NOMO-1 treated with dmso at 0.1 percent for 144 hours (cell line): ENCODE measurements at regions not wholly inside any gene's neighbourhood (a gene's known extent, or its start where the extent isn't known, plus 50 kb on each side); places are given as distances from the start of the nearest gene placed in this dataset.
A peak's percentile ranks its signal among the peaks of the same experiment; 100 is the strongest.

Experiments
- DNase-seq: peaks from one replicate; lab custom pipeline; 2025; ENCODE audit not compliant: unreplicated experiment; lab: John Stamatoyannopoulos, UW

DNA sequence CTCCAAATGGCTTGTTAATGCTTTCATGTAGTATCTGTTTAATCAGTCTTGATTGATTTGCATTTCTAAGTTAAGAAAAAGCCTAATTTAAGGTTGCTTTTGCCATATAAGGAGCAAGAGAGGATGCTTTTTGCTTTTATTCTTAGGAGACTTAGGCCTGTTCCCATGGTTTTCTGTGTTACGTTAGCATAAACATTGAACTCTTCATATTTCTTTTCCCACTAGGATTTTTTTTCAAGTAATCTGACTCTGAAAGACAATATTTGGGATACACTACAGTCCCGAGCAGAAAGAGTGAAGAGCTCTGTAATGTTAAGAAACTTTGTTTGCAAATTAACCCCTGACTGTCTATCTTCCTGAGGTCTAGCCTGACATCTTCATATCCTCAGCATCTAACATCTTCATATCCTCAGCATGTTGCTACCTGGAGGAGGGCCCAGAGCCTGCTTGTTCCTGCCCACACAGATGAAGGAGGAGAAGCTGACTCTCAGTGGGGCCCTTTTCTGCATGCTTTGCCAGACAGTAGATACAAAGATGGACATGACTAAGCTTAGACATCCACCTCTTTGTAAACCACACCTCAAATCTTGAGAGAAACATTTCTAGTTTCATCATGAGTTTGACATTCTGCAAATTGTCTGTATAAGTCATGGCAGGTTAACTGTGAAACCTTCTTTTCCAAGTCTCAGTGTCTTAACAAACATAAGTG lies 86.2 kb upstream of the COL6A5 start:
- DNase-seq = no peak

DNA sequence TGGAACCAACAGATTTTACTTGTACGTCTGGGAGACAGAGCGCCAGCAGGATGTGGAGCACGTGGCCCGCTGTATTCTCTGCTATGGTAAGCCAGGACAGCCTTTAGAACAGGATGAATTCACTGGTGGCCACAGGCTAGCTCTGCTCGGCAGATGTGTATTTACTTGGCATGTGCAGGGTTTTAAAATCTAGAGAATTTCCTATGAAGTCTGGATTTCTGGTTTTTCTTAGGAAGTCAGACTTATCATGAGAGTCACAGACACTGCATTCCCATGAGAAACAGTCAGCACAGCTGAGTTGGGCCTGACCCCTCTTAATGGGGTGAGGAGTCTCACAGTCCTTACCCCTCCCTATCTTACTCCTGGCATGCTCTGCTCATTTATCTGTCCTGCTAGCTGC lies 84.6 kb upstream of the COL6A5 start:
- DNase-seq = no peak

GRCh38 chr3:130263708-130264107 lies 81.8 kb upstream of the COL6A5 start:
- DNase-seq = no peak

- DNase-seq = no peak
Measured at GRCh38 chr3:130266817-130267216, 78.7 kb upstream of the COL6A5 start.

GRCh38 chr3:130276203-130276803 lies 69.2 kb upstream of the COL6A5 start:
- peak; percentile 38 for DNase-seq

DNA sequence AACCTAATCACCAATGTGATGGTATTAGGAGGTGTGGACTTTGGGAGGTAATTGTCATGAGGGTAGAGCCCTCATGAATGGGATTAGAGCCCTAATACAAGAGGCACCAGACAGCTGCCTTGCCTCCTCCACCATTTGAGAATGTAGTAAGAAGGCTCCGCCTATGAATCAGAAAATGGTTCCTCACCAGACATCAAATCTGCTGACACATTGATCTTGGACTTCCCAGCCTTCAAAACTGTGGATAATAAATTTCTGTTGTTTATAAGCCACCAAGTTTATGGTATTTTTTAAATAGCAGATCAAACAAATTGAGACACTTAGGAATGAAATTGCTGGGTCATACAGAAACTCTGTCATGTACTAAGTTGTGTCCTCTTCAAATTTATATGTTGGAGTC lies 56.8 kb upstream of the COL6A5 start:
- no peak for DNase-seq

GRCh38 chr3:130291148-130291547 lies 54.3 kb upstream of the COL6A5 start:
- DNase-seq = no peak

DNA sequence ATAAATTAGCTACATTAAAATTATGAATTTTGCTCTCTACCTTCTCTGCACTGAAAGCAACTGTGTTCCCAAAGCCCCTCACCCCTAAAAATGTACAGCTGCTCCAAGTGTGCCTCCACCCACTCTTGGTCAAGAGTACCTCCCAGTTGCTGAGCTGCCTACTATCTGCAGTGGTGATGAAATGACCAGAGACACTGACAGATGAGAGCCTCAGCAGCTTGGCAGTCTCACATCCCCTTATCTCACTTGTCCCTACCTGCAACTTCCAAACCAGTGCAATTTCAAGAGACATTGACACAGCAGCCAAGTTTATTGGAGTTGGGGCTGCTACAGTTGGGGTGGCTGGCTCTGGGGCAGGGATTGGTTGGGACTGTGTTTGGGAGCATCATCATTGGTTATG lies 52.2 kb upstream of the COL6A5 start:
- DNase-seq = no peak
